Activated gamma-delta T cell (primary cell): ENCODE measurements at regions not wholly inside any gene's neighbourhood (a gene's known extent, or its start where the extent isn't known, plus 50 kb on each side); places are given as distances from the start of the nearest gene placed in this dataset.
A peak's percentile ranks its signal among the peaks of the same experiment; 100 is the strongest.

Source experiments
- DNase-seq: peaks from one replicate; lab custom pipeline; 2025; lab: John Stamatoyannopoulos, UW

DNA sequence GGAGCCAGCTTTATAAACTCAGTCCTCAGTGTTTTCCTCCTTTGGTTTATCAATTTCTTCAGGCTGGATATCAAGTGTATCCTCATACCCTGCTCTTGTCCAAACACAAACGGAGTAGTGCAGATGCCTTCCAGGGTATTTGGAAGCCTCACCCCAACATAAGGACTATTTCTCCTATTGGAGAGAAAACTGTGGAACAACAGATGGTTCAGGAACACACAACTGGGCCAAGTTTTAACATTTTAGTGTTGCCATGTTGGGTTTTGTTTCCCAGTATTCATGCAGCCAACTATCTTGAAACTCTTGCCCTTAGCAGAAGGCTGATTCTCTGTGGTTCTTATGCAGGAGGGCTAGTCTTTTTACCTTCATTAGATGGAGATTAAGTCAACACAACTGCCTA lies 398.1 kb downstream of the GABRB3 start:
- no peak for DNase-seq

DNA sequence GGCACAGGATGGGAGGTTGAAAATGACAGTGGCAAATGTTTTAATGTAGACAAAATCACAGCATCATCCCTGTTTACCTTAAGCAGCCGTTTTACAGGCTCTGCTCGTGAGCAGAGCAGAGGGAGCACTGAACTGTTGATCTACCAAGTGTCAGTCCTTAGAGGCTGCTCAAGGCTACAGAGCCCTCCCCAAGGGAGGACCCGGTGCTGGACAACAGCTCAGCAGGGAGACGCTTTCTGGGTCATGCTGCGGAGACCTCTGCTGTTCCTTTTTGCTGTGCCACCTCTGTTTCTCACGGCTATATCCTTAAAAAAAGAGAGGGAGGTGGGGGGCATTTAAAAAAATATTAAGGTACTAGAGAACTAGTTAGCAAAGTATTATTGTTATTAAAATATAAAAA lies 400.2 kb downstream of the GABRB3 start:
- no peak for DNase-seq

DNA sequence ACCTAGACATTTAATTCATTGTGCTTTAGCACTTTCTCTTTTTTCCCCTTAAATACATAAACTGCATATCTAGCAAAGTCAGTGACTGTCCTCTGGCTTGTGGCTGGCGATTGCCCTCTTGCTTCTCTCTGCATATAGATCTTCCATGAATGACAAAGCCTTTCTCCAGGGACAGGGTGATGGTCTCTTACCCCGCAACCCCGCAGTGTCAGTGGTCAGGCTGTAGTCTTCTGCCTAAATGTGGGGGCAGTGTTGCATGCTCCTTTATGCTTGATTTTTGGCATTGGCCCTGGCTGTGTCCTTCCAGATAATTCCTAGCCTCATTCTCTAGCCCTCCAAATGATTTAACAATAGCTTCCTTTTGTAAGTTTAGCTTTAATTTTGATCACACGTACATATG lies 407.8 kb downstream of the GABRB3 start:
- no peak for DNase-seq

DNA sequence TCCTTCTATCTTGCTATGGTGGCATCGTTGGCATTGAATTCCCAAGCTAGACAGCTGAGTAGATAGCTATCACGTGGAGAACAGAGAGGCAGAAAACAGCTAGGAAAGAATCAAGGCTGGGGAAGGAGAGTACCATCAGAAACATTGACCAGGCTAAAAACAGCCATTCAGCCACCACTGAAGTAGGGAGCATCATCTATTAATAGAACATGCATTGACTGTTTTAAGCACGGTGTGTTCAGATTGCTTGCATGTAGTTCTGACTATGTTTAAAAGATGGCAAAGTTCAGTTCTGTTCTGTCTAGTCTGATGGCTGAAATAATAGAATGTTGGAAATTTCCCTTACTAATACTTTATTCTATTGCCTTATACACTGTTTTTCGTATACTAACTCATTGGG lies 413.0 kb downstream of the GABRB3 start:
- DNase-seq, result no peak

DNA sequence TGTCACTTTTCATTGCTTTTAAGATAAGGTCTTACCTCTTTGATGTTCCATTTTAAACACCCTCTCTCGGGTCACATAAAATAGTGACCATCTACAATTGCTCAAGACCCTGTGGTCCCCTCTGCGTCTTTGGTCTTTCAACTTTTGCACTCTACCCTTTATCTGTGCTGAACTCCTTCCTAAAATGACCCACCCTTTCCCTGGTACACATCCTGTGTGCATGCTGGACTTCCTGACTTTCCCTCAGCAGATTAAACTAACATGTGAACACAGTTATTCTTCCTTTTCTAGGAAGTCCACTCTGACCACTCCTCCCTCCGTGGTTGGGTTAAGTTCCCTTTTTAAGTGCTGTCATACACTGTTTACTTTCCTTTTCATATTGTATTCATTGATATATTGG lies 414.2 kb downstream of the GABRB3 start:
- DNase-seq, result no peak

DNA sequence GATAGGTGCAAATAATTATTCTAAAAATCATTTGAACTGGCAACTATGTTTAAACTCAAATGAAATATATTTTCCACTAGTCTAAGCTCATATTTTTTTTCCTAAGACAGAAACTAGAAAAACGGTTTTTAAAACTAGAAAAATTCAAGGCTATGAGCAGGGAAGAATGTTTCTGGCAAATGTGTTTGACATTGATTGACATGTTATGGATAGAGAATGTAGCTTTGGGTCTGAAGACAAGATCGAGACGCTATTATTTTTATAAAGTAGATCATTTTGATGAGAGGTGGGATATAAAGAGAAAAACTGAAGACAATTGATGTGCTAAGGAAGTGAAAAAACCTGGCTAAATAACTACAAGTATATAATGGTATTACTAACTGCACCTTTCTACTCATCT lies 415.2 kb downstream of the GABRB3 start:
- no peak for DNase-seq

DNA sequence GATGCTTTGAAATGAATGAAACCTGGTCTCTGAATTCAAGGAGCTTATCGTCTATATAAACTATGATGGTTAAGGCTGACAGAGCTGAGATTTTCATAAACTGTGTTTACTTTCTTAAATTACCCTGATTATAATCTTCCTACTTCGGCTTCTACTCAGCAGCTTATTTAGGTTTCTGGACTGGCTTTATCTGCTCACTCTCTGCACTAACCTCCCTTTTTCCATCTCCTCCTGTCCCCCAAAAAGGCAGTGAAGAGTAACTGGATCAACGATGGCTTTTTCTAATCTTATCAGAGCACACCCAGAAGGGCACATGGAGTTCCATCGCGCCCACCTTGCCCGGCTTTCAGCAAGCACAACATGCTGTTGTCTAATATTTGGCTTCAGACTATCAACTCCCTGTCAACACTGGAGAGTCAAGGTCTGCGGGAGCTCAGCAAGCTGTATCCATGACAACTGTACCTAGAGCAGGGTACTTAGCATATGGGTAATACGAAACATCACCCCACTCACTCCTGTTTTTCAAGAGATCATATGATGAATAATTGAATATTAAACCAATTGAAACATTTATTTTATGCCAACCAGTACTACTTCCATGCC lies 417.3 kb downstream of the GABRB3 start:
- no peak for DNase-seq

DNA sequence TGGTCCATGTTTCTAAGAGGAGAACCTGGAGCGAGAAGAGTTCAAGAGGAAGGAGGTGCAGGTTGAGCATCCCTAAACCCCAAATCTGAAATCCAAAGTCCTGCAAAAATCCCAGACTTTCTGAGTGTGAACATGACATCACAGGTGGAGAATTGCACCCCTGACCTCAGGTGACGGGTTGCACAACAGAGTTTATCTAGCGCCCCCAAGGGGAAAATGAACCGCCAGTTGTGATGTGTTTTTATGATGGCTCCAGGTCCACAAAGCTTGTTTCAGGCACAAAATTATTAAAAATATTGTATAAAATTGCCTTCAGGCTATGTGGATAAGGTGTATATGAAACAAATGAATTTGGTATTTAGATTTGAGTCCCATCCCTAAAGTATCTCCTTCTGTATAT lies 420.0 kb downstream of the GABRB3 start:
- no peak for DNase-seq

DNA sequence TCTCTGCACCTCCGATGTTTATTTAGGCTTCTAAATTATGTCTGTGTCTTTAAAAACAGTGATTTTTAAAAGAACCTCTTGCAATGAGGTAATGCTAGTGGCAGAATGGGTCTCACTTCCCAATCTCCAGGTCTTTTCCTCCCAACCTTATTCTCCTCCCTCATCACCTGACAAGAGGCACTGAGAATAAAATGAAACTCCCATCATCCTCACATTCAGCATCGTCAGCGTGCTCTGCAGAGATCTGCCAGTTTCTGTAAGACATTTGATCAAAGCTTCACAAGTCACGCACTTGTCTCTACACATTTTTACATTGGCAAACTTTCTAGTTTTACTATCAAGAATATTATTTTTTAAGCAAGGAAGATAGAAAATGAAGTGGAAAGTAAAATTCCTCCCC lies 420.5 kb downstream of the GABRB3 start:
- DNase-seq, result no peak

DNA sequence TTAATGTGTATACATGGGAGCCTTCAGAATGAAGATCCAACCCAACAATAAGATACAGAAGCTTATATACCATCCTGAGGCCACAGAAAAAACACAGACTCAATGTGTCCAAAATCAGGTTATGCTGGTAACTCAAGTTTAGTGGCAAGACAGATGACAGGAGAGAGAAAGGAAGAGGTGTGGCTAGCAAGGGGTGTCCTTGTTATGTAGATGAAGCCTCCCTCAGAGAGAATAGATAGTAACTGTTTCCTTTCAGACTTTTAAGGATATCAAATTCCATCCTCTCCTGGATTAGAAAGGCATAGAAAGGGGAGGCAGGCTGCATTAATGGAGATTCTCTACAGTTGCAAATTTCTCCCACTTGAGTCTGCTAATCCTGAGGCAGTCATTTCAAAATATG lies 447.4 kb downstream of the GABRB3 start:
- no peak for DNase-seq

DNA sequence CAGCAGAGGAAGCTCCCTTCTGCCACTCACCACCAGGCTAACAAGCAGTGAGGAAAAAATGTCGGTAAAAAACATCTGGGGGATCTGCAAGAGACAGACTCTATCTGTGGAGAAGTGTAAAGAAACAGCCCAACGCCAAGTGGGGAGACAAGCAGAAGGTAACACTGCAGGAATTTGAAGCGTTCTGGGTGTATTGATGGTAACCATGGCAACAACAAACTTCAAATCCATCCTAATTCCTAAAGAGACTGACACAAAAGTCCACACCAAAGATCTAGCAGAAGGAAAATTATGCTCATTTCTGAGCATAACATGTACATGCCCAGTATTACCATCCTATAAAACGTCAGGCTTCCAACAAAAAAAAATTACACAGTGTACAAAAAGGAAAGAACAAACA lies 449.3 kb downstream of the GABRB3 start:
- no peak for DNase-seq

DNA sequence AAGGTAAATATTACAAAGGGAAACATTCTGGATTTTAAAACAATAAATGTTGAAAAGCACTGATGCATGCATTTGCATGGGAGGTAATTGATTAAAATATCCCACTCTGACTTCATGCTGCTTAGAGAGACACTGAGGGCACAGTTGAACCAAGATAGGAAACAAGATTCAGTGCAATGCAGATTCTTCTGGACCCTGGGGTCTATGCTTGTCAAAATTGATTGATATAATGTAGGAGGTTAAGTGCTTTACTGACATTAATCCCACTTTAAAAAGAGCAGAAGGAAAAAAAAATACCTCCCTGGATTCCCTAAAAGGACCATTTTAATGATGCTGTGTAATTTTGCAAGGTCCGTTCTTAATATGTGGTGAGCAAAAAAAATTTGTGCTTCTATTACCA lies 454.2 kb downstream of the GABRB3 start:
- no peak for DNase-seq

DNA sequence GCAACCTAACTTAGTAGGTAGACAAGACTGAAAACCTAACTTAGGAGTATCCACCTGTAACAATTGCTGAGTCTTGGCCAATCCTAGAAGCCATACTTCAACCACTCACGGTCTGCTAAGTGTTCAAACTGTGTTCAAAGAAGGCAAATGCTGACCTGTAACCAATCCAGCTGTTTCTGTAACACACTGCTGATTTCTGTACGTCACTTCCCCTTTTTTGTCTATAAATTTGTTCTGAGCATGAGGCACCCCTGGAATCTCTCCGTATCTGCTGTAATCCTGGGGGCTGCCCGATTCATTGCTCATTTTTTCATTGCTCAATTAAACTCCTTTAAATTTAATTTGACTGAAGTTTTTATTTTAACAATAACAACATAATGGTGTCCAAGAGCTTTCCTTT lies 451.4 kb upstream of the ATP10A start:
- no peak for DNase-seq

DNA sequence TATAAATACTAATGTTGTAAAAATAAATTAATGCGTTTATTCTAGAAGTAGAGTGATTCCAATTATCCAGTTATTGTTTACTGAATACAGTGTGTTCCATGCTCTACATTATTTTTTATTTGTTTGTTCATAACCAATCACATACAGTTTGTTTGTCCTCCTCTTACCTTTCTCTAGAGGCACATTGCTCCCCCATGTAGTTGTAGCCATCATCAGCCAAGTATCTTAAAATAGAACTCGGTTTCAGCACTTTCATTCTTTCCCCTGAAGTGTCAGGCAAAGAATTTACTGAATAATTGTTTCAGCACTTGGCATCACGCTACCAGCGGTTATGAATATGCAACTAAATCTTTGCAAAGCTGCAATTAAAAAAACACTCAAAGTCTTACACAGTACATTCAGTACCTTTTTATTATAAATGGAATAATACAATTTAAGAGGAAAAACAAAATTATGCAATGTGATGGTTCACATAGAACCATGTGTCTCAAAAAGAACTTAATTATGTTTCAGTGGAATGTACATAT lies 448.6 kb upstream of the ATP10A start:
- no peak for DNase-seq

DNA sequence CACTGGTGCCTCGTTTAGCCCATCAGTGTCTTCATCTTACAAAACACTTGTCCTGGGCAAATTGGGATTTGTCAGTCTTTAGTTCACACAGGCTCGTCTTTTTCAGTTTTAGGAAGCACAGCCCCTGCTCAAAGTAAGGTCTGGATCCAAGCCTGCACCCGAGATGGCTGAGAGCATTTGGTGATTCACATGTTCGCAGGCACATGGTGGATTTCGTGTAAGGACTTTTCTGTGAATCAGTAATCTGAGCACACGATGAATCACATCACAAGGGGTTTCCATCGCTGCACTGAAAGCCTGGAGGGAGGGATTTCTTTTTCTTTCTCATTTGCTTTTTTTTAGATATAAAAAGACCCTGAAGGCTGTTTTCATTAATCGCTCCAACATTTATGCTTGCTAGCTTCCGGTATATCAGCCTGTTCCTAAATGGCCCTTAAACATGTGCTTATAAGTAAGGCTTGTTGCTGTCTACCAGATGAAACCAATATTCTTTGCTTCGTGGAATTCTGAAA lies 435.6 kb upstream of the ATP10A start:
- DNase-seq, result no peak

DNA sequence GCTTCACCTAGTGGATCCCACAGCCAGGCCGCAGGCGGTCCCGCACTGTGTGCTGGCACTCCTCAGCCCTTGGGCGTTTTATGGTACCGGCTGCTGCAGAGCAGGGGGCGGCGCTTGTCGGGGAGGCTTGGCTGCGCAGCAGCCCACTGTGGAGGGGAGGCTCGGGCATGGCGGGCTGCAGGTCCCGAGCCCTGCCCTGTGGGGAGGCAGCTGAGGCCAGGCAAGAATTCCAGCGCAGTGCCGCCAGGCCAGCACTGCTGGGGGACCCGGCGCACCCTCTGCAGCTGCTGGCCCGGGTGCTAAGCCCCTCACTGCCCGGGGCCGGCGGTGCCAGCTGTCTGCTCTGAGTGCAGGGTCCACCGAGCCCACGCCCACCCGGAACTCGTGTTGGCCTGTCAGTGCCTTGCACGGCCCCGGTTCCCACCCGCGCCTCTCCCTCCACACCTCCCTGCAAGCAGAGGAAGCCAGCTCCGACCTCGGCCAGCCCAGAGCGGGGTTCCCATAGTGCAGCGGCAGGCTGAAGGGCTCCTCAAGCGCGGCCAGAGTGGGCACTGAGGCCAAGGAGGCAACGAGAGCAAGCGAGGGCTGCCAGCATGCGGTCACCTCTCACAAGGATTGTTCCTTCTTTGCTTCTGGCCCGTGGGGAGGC lies 435.0 kb upstream of the ATP10A start:
- peak; percentile 12 for DNase-seq

DNA sequence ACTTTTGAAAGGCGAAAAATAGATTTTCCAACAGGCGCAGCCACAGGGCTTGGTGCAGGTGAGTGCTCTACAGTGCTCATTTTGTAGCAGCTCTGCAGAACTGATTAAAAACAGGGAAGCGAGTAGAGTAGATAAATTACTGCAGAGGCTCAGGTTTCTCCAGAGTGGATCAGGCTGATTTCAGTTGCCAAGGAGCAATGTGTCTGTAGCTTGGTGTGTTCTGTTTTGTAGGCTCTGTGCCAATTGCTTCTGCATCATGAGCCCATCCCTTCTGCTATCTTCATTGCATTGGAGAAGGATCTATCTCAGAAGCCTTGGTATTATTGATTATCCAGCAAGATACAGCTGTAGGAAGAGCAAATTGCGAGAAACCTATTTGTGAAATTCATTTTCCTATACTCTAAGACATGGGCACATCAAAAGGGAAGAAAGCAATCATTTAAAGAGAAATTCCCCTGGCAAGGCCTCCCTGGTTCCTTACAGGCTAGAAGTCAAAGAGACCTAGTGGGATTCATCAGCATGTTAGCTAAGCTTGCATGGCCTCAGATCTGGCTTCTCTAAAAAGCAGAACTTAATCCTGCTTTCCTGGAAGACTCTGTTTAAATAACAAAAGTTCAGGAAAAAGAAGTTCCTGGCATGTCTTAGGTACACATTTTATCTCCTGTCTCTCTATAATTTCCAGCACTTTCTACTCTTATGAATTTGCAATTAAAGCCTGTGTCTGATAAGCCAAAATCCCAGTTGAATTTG lies 432.4 kb upstream of the ATP10A start:
- no peak for DNase-seq

DNA sequence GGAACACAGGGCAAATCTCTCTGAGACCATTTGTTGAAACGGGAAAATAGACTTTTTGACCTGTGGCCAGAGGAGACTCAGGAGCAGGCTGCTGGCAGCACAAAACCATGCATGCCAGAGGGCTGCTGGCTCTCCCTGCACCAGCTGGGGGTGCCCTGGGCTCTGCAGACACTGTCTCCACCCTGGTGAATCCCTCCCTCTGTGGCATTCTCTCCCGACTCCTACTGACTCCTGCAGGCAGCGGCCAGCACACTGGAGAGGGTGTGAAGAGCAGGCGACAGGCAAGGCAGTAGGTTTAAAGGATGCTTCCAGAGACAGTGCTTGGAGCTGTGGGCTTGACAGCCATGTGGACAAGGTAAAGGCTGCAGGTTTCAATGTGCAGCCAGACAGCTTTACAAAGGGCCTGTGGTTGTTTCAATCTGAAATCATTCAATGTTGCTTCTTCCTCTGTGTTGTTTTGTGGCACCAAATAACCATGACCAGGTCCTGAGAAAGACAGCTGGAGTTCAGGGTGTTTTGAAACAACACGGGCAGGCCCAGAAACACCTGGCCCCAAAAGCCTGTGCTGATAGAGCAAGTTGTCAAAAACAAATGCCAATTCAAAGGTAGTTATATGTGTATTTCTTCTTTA lies 431.0 kb upstream of the ATP10A start:
- DNase-seq, result no peak

DNA sequence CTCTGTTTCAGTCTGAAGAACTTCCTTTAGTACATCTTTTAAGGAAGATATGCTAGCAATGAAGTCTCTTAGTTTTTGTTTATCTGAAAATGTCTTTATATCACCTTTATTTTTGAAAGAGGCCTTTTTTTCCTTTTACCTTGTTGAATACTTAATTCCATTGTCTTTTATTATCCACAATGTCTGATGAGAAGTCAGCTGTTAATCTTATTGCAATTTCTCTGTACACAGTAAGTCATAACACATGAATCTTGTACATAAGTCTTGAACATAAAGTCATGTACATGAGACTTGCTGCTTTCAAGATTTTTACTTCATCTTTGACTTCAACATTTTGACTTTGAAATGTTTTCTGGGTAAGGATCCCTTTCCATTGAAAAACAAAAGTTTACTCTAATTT lies 424.3 kb upstream of the ATP10A start:
- DNase-seq, result no peak

DNA sequence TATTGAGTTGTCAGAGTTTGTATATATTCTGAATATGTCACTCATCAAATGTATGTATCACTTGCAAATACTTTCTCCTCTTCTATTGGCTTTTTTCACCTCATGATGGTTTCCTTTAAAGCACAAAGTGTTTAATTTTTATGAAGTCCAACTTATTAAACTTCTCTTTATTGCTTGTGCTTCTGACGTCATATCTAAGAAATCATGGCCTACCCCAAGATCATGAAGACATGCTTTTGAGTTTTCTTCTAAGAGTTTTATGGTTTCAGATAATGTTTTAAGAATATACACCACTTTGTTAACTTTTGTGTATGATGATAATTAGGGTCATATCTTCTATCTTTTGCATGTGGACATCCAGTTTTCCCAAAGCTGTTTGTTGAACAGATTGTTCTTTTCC lies 417.2 kb upstream of the ATP10A start:
- DNase-seq, result no peak

DNA sequence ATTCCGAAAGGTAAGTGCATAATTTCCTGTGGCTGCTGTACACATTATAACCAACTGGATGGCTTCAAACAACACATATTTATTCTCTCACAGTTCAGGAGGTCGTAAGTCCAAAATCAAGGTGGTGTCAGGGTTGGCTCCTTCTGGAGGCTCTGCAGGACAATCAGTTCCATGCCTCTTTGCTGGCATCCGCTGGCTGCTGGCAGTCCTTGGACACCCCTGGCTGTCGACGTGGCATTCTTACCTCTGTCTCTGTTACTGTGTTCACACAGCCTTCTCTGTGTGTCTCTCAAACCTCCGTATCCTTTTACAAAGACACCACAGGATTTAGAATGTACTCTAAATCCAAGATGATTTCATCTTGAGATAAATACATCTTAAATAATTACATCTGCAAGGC lies 398.8 kb upstream of the ATP10A start:
- DNase-seq, result no peak

DNA sequence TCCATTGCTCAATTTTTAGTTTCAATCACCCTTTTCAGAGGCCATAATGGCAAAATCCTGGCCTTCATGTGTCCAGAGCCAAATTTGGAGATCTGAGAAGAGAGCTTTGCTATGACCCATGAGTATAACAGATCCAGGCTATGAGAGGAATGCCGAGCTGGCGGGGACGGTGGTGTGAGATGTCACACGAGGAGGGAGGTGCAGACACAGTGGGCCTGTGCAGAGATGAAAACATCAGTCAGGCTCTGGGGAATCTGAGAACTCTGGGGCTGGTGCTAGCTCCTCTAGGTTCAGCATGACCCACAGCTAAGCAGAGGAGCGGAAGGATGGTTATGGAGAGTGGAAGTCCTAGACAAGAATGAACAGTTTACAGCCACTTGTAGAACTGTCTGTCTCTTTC lies 398.3 kb upstream of the ATP10A start:
- no peak for DNase-seq
